Omental fat pad (tissue), 3 donors: ENCODE measurements at regions not wholly inside any gene's neighbourhood (a gene's known extent, or its start where the extent isn't known, plus 50 kb on each side); places are given as distances from the start of the nearest gene placed in this dataset.
"Not testable (repeated sequence)": the region's sequence is repeated elsewhere in the genome, so short reads cannot be mapped to it uniquely, and the experiment has no call there.

Experiments
- ATAC-seq: fragments of 150-250 bp; one replicate; pipeline ENCODE4 v1.9.1; 2016; ENCODE audit warnings: mild to moderate bottlenecking, moderate library complexity; ENCODE audit not compliant: low FRiP score
- DNase-seq: peaks from one replicate; pipeline ENCODE4 v3.0.0-alpha.2; 2019; ENCODE audit warnings: low spot score
- CTCF ChIP-seq, 3 donors: fragments of 450-650 bp; IDR thresholded peaks; one replicate each; pipeline ENCODE4 v1.5.1; 2016 to 2017; ENCODE audit warnings: antibody characterized with exemption in 3 of 3, mild to moderate bottlenecking in 3 of 3, moderate library complexity in 2 of 3

- DNase-seq: no peak
- ATAC-seq: no peak
- no peak for TF ChIP-seq CTCF (IDR thresholded peaks at IDR 0.05)
Measured at GRCh38 chr2:56589194-56589593, 405.4 kb downstream of the CCDC85A start.

DNA sequence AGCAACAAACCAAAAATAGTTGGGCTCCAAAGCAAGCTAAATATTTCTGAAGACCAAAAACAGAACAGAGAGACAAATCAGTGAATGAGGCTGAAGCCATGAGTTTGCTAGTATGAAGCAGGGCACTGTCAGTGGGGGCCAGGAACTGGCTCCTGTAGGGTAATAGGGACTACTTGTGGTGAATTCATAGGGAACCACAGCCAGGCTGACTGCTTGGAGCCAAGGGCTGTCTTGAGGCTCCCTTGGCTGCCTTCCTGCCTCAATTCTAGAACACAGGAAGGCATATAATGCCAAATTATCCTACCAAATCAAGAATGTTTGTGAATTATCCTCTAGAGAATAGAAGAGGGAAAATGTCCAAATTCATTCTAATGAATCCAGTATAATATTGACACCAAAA lies 406.0 kb downstream of the CCDC85A start:
- TF ChIP-seq CTCF (IDR thresholded peaks at IDR 0.05): no peak
- DNase-seq: no peak
- ATAC-seq: no peak

- ATAC-seq (no peak), DNase-seq (no peak)
- no peak for TF ChIP-seq CTCF (IDR thresholded peaks at IDR 0.05)
Measured at GRCh38 chr2:56590611-56591010, 406.8 kb downstream of the CCDC85A start.

DNA sequence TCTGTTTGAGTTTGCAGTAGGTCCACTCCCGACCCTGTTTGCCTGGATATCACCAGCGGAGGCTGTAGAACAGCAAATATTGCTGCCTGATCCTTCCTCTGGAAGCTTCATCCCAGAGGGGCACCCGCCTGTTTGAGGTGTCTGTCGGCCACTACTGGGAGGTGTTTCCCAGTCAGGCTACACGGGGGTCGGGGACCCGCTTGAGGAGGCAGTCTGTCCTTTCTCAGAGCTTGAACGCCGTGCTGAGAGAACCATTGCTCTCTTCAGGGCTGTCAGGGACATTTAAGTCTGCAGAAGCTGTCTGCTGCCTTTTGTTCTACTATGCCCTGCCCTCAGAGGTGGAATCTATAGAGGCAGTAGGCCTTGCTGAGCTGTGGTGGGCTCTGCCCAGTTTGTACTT lies 422.3 kb downstream of the CCDC85A start:
- ATAC-seq, DNase-seq: not testable (repeated sequence)

DNA sequence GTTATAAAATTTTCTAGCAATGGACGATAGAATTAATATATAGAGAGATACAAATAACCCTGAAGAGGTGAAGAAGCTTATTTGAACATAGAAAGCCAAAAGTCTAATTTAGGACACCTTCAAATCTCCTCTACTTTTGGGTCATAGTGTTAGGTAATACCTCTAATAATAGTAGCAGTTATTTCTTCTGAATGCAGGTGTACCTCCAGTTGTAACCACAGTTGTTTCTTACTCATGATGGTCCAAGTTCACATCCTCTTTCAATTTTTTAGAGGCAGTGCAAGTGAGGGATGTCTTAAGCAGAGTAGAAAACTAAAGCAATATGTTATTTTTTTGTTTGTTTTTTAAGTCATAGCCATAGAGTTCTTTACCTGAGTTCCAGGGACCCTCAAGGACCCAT lies 429.5 kb downstream of the CCDC85A start:
- no peak for ATAC-seq
- TF ChIP-seq CTCF (IDR thresholded peaks at IDR 0.05): no peak
- DNase-seq: no peak

GRCh38 chr2:56613920-56614319 lies 430.1 kb downstream of the CCDC85A start:
- ATAC-seq (no peak), DNase-seq (no peak)
- TF ChIP-seq CTCF (IDR thresholded peaks at IDR 0.05): no peak

- no peak for DNase-seq
- ATAC-seq: no peak
- TF ChIP-seq CTCF (IDR thresholded peaks at IDR 0.05): no peak
Measured at GRCh38 chr2:56615760-56616159, 432.0 kb downstream of the CCDC85A start.

- no peak for DNase-seq
- TF ChIP-seq CTCF (IDR thresholded peaks at IDR 0.05): no peak
- ATAC-seq: no peak
Measured at GRCh38 chr2:56624181-56624580, 440.4 kb downstream of the CCDC85A start.
